HUDEP-2 (cell line): ENCODE measurements at regions not wholly inside any gene's neighbourhood (a gene's known extent, or its start where the extent isn't known, plus 50 kb on each side); places are given as distances from the start of the nearest gene placed in this dataset.
"Not testable (repeated sequence)": the region's sequence is repeated elsewhere in the genome, so short reads cannot be mapped to it uniquely, and the experiment has no call there.

Experiments used
- DNase-seq, 76 experiments: peaks; one replicate each; lab custom pipeline; 2025; ENCODE audit not compliant: unreplicated experiment in 76 of 76; lab: John Stamatoyannopoulos, UW

GRCh38 chr1:149228672-149229585 is 125.6 kb upstream of the NBPF9 start:
- not testable (repeated sequence) for DNase-seq

- DNase-seq, result not testable (repeated sequence)
These were observed 126.5 kb upstream of the NBPF9 start for GRCh38 chr1:149229813-149230212.

GRCh38 chr1:149234926-149235914 is 131.9 kb upstream of the NBPF9 start:
- DNase-seq, result not testable (repeated sequence)

GRCh38 chr1:149237515-149237914 is 134.2 kb upstream of the NBPF9 start:
- DNase-seq, result not testable (repeated sequence)

- DNase-seq, result not testable (repeated sequence)
These were observed 136.7 kb upstream of the NBPF9 start for GRCh38 chr1:149239897-149240508.

GRCh38 chr1:149240530-149240929 is 137.2 kb upstream of the NBPF9 start:
- not testable (repeated sequence) for DNase-seq

- not testable (repeated sequence) for DNase-seq
These were observed 137.9 kb upstream of the NBPF9 start for GRCh38 chr1:149241272-149241671.

GRCh38 chr1:149243572-149243971 is 140.2 kb upstream of the NBPF9 start:
- not testable (repeated sequence) for DNase-seq

GRCh38 chr1:149244621-149245020 is 141.3 kb upstream of the NBPF9 start:
- DNase-seq, result not testable (repeated sequence)

- DNase-seq, result not testable (repeated sequence)
These were observed 142.9 kb upstream of the NBPF9 start for GRCh38 chr1:149246212-149246611.

- not testable (repeated sequence) for DNase-seq
These were observed 145.3 kb upstream of the NBPF9 start for GRCh38 chr1:149248610-149249009.

GRCh38 chr1:149249850-149250467 is 146.6 kb upstream of the NBPF9 start:
- DNase-seq, result not testable (repeated sequence)

- DNase-seq, result not testable (repeated sequence)
These were observed 151.8 kb upstream of the NBPF9 start for GRCh38 chr1:149254894-149255847.

GRCh38 chr1:149260284-149260683 is 156.9 kb upstream of the NBPF9 start:
- DNase-seq, result not testable (repeated sequence)

GRCh38 chr1:149260736-149261340 is 157.5 kb upstream of the NBPF9 start:
- not testable (repeated sequence) for DNase-seq

GRCh38 chr1:149267287-149267686 is 163.9 kb upstream of the NBPF9 start:
- DNase-seq, result not testable (repeated sequence)

GRCh38 chr1:149269001-149269702 is 165.8 kb upstream of the NBPF9 start:
- not testable (repeated sequence) for DNase-seq

- not testable (repeated sequence) for DNase-seq
These were observed 166.5 kb upstream of the NBPF9 start for GRCh38 chr1:149269833-149270232.
